ENCODE measurements at regions not wholly inside any gene's neighbourhood (a gene's known extent, or its start where the extent isn't known, plus 50 kb on each side); places are given as distances from the start of the nearest gene placed in this dataset.

DNA sequence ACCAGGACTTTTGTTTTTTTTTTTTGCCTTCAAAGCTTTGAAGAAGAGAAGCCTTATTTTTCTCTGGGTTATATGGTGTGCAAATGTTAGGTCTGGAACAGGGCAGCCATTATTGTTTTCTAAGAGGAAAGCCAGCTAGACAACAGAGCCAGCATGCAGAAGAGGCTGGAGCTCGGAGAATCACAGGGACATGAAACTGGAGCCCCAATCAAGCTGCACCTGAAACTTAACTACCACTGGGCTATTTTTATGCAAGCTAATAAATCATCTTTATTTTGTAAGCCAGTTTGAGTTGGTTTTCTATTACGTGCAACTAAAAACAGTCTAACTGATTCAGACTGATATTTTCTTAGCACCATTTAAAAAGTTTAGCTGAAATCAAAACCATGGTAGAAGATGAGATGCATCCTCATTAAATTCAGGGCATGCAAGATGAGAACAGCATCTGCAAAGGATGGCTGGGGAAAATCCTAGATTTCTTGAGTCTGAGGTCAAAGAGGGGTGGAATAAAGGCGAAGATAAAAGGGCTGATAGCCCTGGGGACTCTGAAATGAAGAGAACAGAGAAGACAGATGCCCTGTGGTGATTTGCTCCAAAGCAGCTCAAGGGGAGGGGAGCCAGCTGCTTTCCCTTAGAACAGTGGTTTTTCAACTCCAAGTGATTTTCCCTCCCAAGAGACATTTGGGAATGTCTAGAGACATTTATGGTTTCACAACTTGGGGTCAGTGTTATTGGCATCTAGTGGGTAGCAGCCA is 177.1 kb upstream of the WSCD1 start:
- TF ChIP-seq ZBTB7A (IDR thresholded peaks at IDR 0.05; ENCODE audit: low read depth) (no peak), CEBPB (IDR thresholded peaks at IDR 0.05) (no peak), TEAD4 (IDR thresholded peaks at IDR 0.05) (no peak), EP300 (IDR thresholded peaks at IDR 0.05; ENCODE audit: borderline replicate concordance) (no peak), TCF12 (IDR thresholded peaks at IDR 0.05; ENCODE audit: low read depth) (no peak), MAX (IDR thresholded peaks at IDR 0.05) (no peak), CREB1 (IDR thresholded peaks at IDR 0.05; ENCODE audit: low read depth) (no peak), YY1 (IDR thresholded peaks at IDR 0.05; ENCODE audit: low read depth) (no peak), RAD21 (IDR thresholded peaks at IDR 0.05; ENCODE audit: low read depth) (no peak), NFIC (IDR thresholded peaks at IDR 0.05) (no peak), REST (IDR thresholded peaks at IDR 0.05; ENCODE audit: low read depth) (no peak), FOXM1 (IDR thresholded peaks at IDR 0.05; ENCODE audit: borderline replicate concordance, low read depth) (no peak)

Measured in Ishikawa (cell line).